MM.1S (cell line): ENCODE measurements at regions not wholly inside any gene's neighbourhood (a gene's known extent, or its start where the extent isn't known, plus 50 kb on each side); places are given as distances from the start of the nearest gene placed in this dataset.

Experiments
- DNase-seq: peaks from one replicate; pipeline ENCODE4 v3.0.0-alpha.2; 2015
- H2AFZ ChIP-seq: fragments of 300-600 bp; sonication (generic); 2 replicates; pipeline ENCODE4 v1.6.0; 2016; ENCODE audit warnings: antibody characterized with exemption, low read length
- H3F3A ChIP-seq: fragments of 300-600 bp; sonication (generic); 2 replicates; pipeline ENCODE4 v1.6.1; 2016; ENCODE audit warnings: mild to moderate bottlenecking, antibody characterized with exemption, low read length, moderate library complexity, mixed read lengths; ENCODE audit not compliant: insufficient read depth
- H3K27ac ChIP-seq: fragments of 300-600 bp; sonication (generic); 2 replicates; pipeline ENCODE4 v1.5.1; 2016; ENCODE audit warnings: mild to moderate bottlenecking, low read length
- H3K27me3 ChIP-seq: fragments of 300-600 bp; sonication (generic); replicated peaks from 2 replicates; pipeline ENCODE4 v1.6.0; 2016; ENCODE audit warnings: low read length; ENCODE audit not compliant: insufficient read depth
- H3K36me3 ChIP-seq: fragments of 300-600 bp; sonication (generic); replicated peaks from 2 replicates; pipeline ENCODE4 v1.6.1; 2016; ENCODE audit warnings: mild to moderate bottlenecking, low read length, mixed read lengths; ENCODE audit not compliant: insufficient read depth
- H3K4me1 ChIP-seq: fragments of 300-600 bp; sonication (generic); 2 replicates; pipeline ENCODE4 v1.6.1; 2016; ENCODE audit warnings: low read length, mixed read lengths
- H3K4me2 ChIP-seq: fragments of 300-600 bp; sonication (generic); 2 replicates; pipeline ENCODE4 v1.6.0; 2016; ENCODE audit warnings: low read depth, low read length
- H3K4me3 ChIP-seq: fragments of 300-600 bp; sonication (generic); 2 replicates; pipeline ENCODE4 v1.5.1; 2016; ENCODE audit warnings: low read length, mixed read lengths
- H3K79me2 ChIP-seq: fragments of 300-600 bp; sonication (generic); 2 replicates; pipeline ENCODE4 v1.6.1; 2016; ENCODE audit warnings: mixed run types, low read length, mixed read lengths
- H3K9ac ChIP-seq: fragments of 300-600 bp; sonication (generic); 2 replicates; pipeline ENCODE4 v1.6.1; 2016; ENCODE audit warnings: low read length, mixed read lengths
- H3K9me2 ChIP-seq: fragments of 300-600 bp; sonication (generic); replicated peaks from 2 replicates; pipeline ENCODE4 v1.6.1; 2016; ENCODE audit warnings: mild to moderate bottlenecking, low read length, mixed read lengths; ENCODE audit not compliant: insufficient read depth
- H3K9me3 ChIP-seq: fragments of 300-600 bp; sonication (generic); replicated peaks from 2 replicates; pipeline ENCODE4 v1.6.1; 2016; ENCODE audit warnings: mild to moderate bottlenecking, low read length, mixed read lengths; ENCODE audit not compliant: insufficient read depth
- H4K20me1 ChIP-seq: fragments of 300-600 bp; sonication (generic); 2 replicates; pipeline ENCODE4 v1.6.1; 2016; ENCODE audit warnings: mild to moderate bottlenecking, low read length, moderate library complexity, mixed read lengths; ENCODE audit not compliant: insufficient read depth
- CTCF ChIP-seq: fragments of 300-600 bp; sonication (generic); IDR thresholded peaks from 2 replicates; pipeline ENCODE4 v1.5.1; 2016; ENCODE audit warnings: antibody characterized with exemption, low read length, mixed read lengths
- EZH2 ChIP-seq: fragments of 300-600 bp; sonication (generic); optimal IDR thresholded peaks from 2 replicates; pipeline ENCODE3; 2017; ENCODE audit warnings: low read depth, mild to moderate bottlenecking, antibody characterized with exemption, low read length, mixed read lengths
- EZH2phosphoT487 ChIP-seq: fragments of 300-600 bp; sonication (generic); IDR thresholded peaks from 2 replicates; pipeline ENCODE4 v1.6.1; 2018; ENCODE audit warnings: antibody characterized with exemption, low read length

GRCh38 chr2:12619975-12620374 is 96.8 kb upstream of the TRIB2 start:
- Histone ChIP-seq H3F3A (no peaks in the 10 kb centered on the region), H3K9me2 (no peaks in the 10 kb centered on the region), H3K27ac (no peak overlapping the region), H3K9ac (no peak overlapping the region), H3K4me1 (peaks cover 13% of the 10 kb centered on the region), H4K20me1 (no peaks in the 10 kb centered on the region), H3K4me3 (no peak overlapping the region), H3K36me3 (no peaks in the 10 kb centered on the region), H3K27me3 (no peaks in the 10 kb centered on the region), H3K79me2 (no peaks in the 10 kb centered on the region), H3K4me2 (no peak overlapping the region), H3K9me3 (no peaks in the 10 kb centered on the region), H2AFZ (no peak overlapping the region)
- no peak for DNase-seq
- TF ChIP-seq EZH2 (no peak), EZH2phosphoT487 (no peak), CTCF (no peak)

GRCh38 chr2:12620759-12621158 is 96.0 kb upstream of the TRIB2 start:
- Histone ChIP-seq H3F3A (no peaks in the 10 kb centered on the region), H4K20me1 (no peaks in the 10 kb centered on the region), H3K27ac (no peak overlapping the region), H3K4me1 (peaks cover 13% of the 10 kb centered on the region), H3K27me3 (no peaks in the 10 kb centered on the region), H3K4me3 (no peak overlapping the region), H3K4me2 (no peak overlapping the region), H3K36me3 (no peaks in the 10 kb centered on the region), H2AFZ (no peak overlapping the region), H3K9ac (no peak overlapping the region), H3K9me3 (no peaks in the 10 kb centered on the region), H3K79me2 (no peaks in the 10 kb centered on the region), H3K9me2 (no peaks in the 10 kb centered on the region)
- no peak for TF ChIP-seq EZH2
- no peak for TF ChIP-seq EZH2phosphoT487
- TF ChIP-seq CTCF, result no peak
- DNase-seq, result no peak

GRCh38 chr2:12623051-12623450 is 93.7 kb upstream of the TRIB2 start:
- H3K79me2 ChIP-seq, result no peaks in the 10 kb centered on the region
- no peaks in the 10 kb centered on the region for H3K9me2 ChIP-seq
- H3K4me1 ChIP-seq, result peaks cover 7% of the 10 kb centered on the region; the same call in 1 of the 2 replicates
- no peak overlapping the region for H2AFZ ChIP-seq
- H3K9me3 ChIP-seq, result no peaks in the 10 kb centered on the region
- H3K4me2 ChIP-seq, result no peak overlapping the region
- TF ChIP-seq CTCF, result no peak
- TF ChIP-seq EZH2phosphoT487, result no peak
- TF ChIP-seq EZH2, result no peak
- H4K20me1 ChIP-seq, result no peaks in the 10 kb centered on the region
- no peaks in the 10 kb centered on the region for H3K27me3 ChIP-seq
- H3F3A ChIP-seq, result no peaks in the 10 kb centered on the region
- H3K27ac ChIP-seq, result no peak overlapping the region
- no peak for DNase-seq
- H3K36me3 ChIP-seq, result no peaks in the 10 kb centered on the region
- H3K9ac ChIP-seq, result no peak overlapping the region
- no peak overlapping the region for H3K4me3 ChIP-seq
